Epithelial cell of esophagus (primary cell): ENCODE measurements at regions not wholly inside any gene's neighbourhood (a gene's known extent, or its start where the extent isn't known, plus 50 kb on each side); places are given as distances from the start of the nearest gene placed in this dataset.

Source experiments
- DNase-seq: peaks from one replicate; pipeline ENCODE4 v3.0.0; 2010; ENCODE audit warnings: low read depth
- H3K4me3 ChIP-seq: 2 replicates; pipeline ENCODE4 v1.5.1; 2011; ENCODE audit warnings: mild to moderate bottlenecking, low read length, control low read depth
- TF ChIP-seq, protein P1 (sequence below): IDR thresholded peaks from 2 replicates; pipeline ENCODE4 v1.5.1; 2011; ENCODE audit warnings: low read depth, mild to moderate bottlenecking, low read length, control low read depth, inconsistent platforms; ENCODE audit not compliant: insufficient read depth; ENCODE audit errors: missing control alignments

- DNase-seq, result no peak
- no peak overlapping the region for H3K4me3 ChIP-seq
- TF ChIP-seq, protein P1, sequence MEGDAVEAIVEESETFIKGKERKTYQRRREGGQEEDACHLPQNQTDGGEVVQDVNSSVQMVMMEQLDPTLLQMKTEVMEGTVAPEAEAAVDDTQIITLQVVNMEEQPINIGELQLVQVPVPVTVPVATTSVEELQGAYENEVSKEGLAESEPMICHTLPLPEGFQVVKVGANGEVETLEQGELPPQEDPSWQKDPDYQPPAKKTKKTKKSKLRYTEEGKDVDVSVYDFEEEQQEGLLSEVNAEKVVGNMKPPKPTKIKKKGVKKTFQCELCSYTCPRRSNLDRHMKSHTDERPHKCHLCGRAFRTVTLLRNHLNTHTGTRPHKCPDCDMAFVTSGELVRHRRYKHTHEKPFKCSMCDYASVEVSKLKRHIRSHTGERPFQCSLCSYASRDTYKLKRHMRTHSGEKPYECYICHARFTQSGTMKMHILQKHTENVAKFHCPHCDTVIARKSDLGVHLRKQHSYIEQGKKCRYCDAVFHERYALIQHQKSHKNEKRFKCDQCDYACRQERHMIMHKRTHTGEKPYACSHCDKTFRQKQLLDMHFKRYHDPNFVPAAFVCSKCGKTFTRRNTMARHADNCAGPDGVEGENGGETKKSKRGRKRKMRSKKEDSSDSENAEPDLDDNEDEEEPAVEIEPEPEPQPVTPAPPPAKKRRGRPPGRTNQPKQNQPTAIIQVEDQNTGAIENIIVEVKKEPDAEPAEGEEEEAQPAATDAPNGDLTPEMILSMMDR, result no peak
These were observed 326.4 kb downstream of the MEI4 start for GRCh38 chr6:77979204-77979603.

DNA sequence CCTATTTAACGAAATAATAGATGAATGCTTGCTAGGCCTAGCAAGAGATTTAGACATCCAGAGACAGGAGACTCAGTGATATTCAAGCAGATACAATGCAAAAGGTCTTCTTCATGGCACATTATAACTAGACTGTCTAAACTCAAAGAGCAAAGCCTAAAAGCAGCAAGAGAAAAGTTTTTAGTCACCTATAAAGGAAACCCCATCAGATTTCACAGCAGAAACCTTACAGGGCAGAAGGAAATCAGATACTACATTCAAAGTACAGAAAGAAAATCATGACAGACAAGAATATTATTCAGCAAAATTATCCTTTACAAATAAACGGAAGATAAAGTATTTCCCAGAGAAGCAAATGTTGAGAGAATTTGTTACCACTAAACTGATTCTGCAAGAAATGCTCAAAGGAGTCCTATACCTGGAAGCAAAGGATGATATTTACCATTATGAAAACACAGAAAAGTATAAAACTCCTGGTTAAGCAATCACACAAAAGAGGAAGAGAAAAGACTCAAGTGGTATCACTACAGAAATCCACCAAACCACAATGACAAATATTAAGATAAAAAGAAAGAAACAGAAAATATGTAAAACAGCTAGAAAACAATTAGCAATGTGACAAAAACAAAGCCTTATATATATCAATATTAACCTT, 333.7 kb downstream of the MEI4 start:
- TF ChIP-seq, protein P1, result no peak
- H3K4me3 ChIP-seq, result no peak overlapping the region
- no peak for DNase-seq

DNA sequence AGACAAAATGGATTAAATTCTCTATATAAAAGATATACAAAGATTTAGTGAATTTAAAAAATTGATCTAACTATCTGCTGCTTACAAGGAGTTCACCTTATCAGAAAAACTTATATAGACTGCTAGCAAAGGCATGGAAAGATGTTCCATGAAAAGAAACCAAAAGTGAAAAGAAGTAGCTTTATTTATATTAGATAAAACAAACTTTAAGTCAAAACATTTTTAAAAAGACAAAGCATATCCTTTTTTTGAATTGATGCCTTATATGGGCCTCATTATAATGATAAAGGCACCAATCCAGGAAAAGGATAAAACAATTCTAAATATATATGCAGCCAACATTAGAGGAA, 334.2 kb downstream of the MEI4 start:
- no peak for DNase-seq
- H3K4me3 ChIP-seq, result no peak overlapping the region
- TF ChIP-seq, protein P1, result no peak

- H3K4me3 ChIP-seq, result no peak overlapping the region
- TF ChIP-seq, protein P1, result no peak
- DNase-seq, result no peak
These were observed 357.3 kb downstream of the MEI4 start for GRCh38 chr6:78010130-78010529.

GRCh38 chr6:78020586-78020985, 367.7 kb downstream of the MEI4 start:
- no peak overlapping the region for H3K4me3 ChIP-seq
- TF ChIP-seq, protein P1, result no peak
- no peak for DNase-seq

- DNase-seq, result no peak
- H3K4me3 ChIP-seq, result no peak overlapping the region
- TF ChIP-seq, protein P1, result no peak
These were observed 372.7 kb downstream of the MEI4 start for GRCh38 chr6:78025502-78025901.

GRCh38 chr6:78031228-78031627, 378.4 kb downstream of the MEI4 start:
- H3K4me3 ChIP-seq, result no peak overlapping the region
- DNase-seq, result no peak
- TF ChIP-seq, protein P1, result no peak
